BLaER1 treated with 17β-estradiol and CSF1 and Interleukin-3, amounts not matched to agents 10 nM and 100 nM (cell line): ENCODE measurements at regions not wholly inside any gene's neighbourhood (a gene's known extent, or its start where the extent isn't known, plus 50 kb on each side); places are given as distances from the start of the nearest gene placed in this dataset.
A peak's percentile ranks its signal among the peaks of the same experiment; 100 is the strongest.

Experiments used
- H3K27ac ChIP-seq, 11 experiments: shearing (Covaris generic); formaldehyde crosslinking; 2 replicates each; pipeline ENCODE4 v1.8.1; 2022
- H3K27me3 ChIP-seq, 11 experiments: shearing (Covaris generic); formaldehyde crosslinking; 2 replicates each; pipeline ENCODE4 v1.8.1; 2022
- H3K36me3 ChIP-seq, 11 experiments: shearing (Covaris generic); formaldehyde crosslinking; 2 replicates each; pipeline ENCODE4 v1.8.1; 2022
- H3K4me1 ChIP-seq, 10 experiments: shearing (Covaris generic); formaldehyde crosslinking; 2 replicates each; pipeline ENCODE4 v1.8.1; 2022
- H3K4me2 ChIP-seq, 11 experiments: shearing (Covaris generic); formaldehyde crosslinking; 2 replicates each; pipeline ENCODE4 v1.8.1; 2022
- H3K4me3 ChIP-seq, 10 experiments: shearing (Covaris generic); formaldehyde crosslinking; 2 replicates each; pipeline ENCODE4 v1.8.1; 2022
- H3K9ac ChIP-seq, 11 experiments: shearing (Covaris generic); formaldehyde crosslinking; 2 replicates each; pipeline ENCODE4 v1.8.1; 2022
- H3K9me3 ChIP-seq, 11 experiments: shearing (Covaris generic); formaldehyde crosslinking; replicated peaks in 1 of 11; 2 replicates each; pipeline ENCODE4 v1.8.1; 2022
- H4K20me1 ChIP-seq, 11 experiments: shearing (Covaris generic); formaldehyde crosslinking; 2 replicates each; pipeline ENCODE4 v1.8.1; 2022
- Cebpa-rat ChIP-seq, 11 experiments: shearing (Covaris generic); IDR thresholded peaks; 2 replicates each; pipeline ENCODE4 v1.8.1; 2022

DNA sequence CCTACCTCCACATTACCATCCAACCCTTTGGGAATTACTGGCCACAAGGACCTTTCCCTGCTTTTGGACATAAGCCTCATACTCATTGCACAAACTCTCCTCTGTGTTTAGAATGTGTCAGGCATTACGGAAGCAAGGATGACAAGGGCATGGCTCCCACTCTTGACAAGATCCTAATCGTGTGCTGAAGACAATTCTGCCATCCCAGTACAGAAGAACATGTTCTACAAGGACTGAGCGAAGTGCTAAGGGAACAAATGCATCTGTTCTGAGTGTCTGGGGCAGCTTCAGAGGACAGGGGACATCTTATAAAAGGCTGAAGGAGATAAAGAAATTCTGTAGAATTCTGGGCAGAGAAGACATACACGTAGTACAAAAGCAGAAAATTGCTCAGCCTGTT lies 378.5 kb upstream of the CAMK1G start:
- no peak overlapping the region for H3K4me3 ChIP-seq
- H3K4me1 ChIP-seq = peaks cover 6 to 20% (median 14%) of the 10 kb centered on the region in 10 experiments; a peak in 19 of 20 replicates
- H3K27me3 ChIP-seq = peaks cover 0 to 12% (median 7%) of the 10 kb centered on the region in 11 experiments; a peak in 8 of 22 replicates
- no peaks in the 10 kb centered on the region for H4K20me1 ChIP-seq
- no peak overlapping the region for H3K4me2 ChIP-seq
- no peak for TF ChIP-seq Cebpa-rat (IDR thresholded peaks at IDR 0.05)
- H3K36me3 ChIP-seq = no peaks in the 10 kb centered on the region
- no peak overlapping the region for H3K27ac ChIP-seq
- H3K9me3 ChIP-seq = no peaks in the 10 kb centered on the region
- no peak overlapping the region for H3K9ac ChIP-seq

DNA sequence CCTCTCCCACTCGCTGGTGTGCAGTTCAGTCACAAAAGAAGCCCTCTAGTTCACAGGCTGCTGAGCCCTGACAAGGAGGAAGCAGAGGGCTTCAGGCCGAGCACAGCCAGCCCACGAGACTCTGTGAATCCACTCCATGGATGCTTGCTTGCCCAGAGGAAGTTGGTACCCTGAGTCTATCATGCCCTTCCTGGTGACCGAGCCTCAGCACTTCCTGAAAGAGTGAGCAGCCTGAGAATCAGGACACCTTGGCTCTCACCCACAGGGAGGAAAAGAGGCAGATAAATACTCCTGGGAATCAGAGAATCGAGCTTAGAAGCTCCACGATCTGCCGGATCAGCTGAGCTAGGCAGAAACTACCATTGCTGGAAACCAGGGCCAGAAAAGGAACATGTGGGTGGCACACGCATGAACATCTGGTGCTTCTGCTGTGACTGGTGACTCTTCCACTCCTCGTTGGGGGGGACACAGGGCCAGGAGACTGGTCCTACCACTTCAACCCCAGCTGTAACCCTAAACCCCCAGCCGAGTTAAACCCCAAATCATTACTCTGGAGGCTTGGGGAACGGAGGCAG lies 376.3 kb upstream of the CAMK1G start:
- no peaks in the 10 kb centered on the region for H3K36me3 ChIP-seq

DNA sequence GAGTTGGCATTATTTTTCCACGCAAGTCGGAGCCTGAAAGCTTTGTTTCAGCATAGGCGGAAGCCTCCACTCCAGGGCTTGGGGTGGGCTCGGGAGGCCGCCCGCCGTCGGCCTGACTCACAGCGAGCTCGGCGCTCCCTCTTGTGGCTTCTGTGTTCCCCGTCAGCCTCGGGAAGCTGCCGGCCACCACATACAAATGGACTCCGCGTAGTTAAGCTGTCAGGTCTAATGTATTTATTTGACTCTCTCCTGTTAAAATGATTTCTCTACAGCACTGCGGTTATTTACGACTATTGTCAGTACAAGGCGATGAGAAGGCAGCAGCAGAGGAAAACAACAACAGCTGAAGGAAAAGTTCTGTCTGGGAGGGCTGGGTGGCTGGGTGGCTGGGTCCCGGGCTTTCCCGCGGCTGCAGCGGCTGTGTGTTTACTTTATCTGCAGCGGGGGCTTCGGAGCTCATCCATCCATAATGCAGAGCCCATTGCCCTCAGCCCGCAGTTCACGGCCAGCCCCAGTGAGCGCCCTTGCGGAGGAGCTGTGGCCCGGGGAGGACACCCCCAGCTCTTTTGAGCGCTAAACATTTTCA lies 375.7 kb upstream of the CAMK1G start:
- Histone ChIP-seq H3K9me3 (no peaks in the 10 kb centered on the region), H3K9ac (peak overlapping the region in 10 of 11 experiments; percentile 5 to 68 (median 53); a peak in 18 of 22 replicates), H4K20me1 (no peaks in the 10 kb centered on the region), H3K36me3 (no peaks in the 10 kb centered on the region), H3K27me3 (peaks cover 0 to 12% (median 7%) of the 10 kb centered on the region in 11 experiments; a peak in 8 of 22 replicates), H3K27ac (peak overlapping the region; percentile 11 to 76 (median 62); a peak in 19 of 22 replicates), H3K4me1 (peaks cover 6 to 26% (median 14%) of the 10 kb centered on the region in 10 experiments; a peak in 19 of 20 replicates), H3K4me3 (peak overlapping the region in 4 of 10 experiments; percentile 24 to 52 (median 42); a peak in 7 of 20 replicates), H3K4me2 (peak overlapping the region; percentile 63 to 92 (median 79))
- no peak for TF ChIP-seq Cebpa-rat (IDR thresholded peaks at IDR 0.05)

More for the DNA sequence above, 376.3 kb upstream of the CAMK1G start:
- no peaks in the 10 kb centered on the region for H3K9me3 ChIP-seq
- H3K27me3 ChIP-seq = peaks cover 0 to 12% (median 7%) of the 10 kb centered on the region in 11 experiments; a peak in 8 of 22 replicates
- peak overlapping the region in 4 of 10 experiments; percentile 24 to 52 (median 42); a peak in 7 of 20 replicates for H3K4me3 ChIP-seq
- H3K4me2 ChIP-seq = peak overlapping the region; percentile 63 to 92 (median 79)
- H3K4me1 ChIP-seq = peaks cover 6 to 26% (median 14%) of the 10 kb centered on the region in 10 experiments; a peak in 19 of 20 replicates
- peak overlapping the region in 10 of 11 experiments; percentile 5 to 68 (median 53); a peak in 18 of 22 replicates for H3K9ac ChIP-seq
- no peak for TF ChIP-seq Cebpa-rat (IDR thresholded peaks at IDR 0.05)
- no peaks in the 10 kb centered on the region for H4K20me1 ChIP-seq
- peak overlapping the region; percentile 11 to 76 (median 62); a peak in 19 of 22 replicates for H3K27ac ChIP-seq

- Histone ChIP-seq H3K9me3 (peaks cover 0 to 5% (median 0%) of the 10 kb centered on the region in 11 experiments; a peak in 3 of 22 replicates), H3K27ac (no peak overlapping the region), H3K36me3 (no peaks in the 10 kb centered on the region), H3K9ac (0 out of 22 replicates have a peak overlapping the region, but pooled peaks of 1 of the 11 experiments have one; percentile 1), H3K27me3 (peaks cover 0 to 12% (median 7%) of the 10 kb centered on the region in 11 experiments; a peak in 8 of 22 replicates), H3K4me2 (peak overlapping the region in 3 of 11 experiments; percentile 82 to 92 (median 83); a peak in 4 of 22 replicates), H4K20me1 (no peaks in the 10 kb centered on the region), H3K4me3 (no peak overlapping the region), H3K4me1 (peaks cover 6 to 26% (median 14%) of the 10 kb centered on the region in 10 experiments; a peak in 19 of 20 replicates)
- no peak for TF ChIP-seq Cebpa-rat (IDR thresholded peaks at IDR 0.05)
Observed at GRCh38 chr1:209208648-209209047, 374.9 kb upstream of the CAMK1G start.

- H4K20me1 ChIP-seq = no peaks in the 10 kb centered on the region
- H3K9me3 ChIP-seq = peaks cover 0 to 19% (median 8%) of the 10 kb centered on the region in 11 experiments; a peak in 10 of 22 replicates
- no peak overlapping the region for H3K27ac ChIP-seq
- H3K4me3 ChIP-seq = no peak overlapping the region
- H3K4me1 ChIP-seq = peaks cover 0 to 13% (median 0%) of the 10 kb centered on the region in 10 experiments; a peak in 3 of 20 replicates
- H3K36me3 ChIP-seq = no peaks in the 10 kb centered on the region
- no peaks in the 10 kb centered on the region for H3K27me3 ChIP-seq
- no peak overlapping the region for H3K4me2 ChIP-seq
- no peak overlapping the region for H3K9ac ChIP-seq
- no peak for TF ChIP-seq Cebpa-rat (IDR thresholded peaks at IDR 0.05)
Observed at GRCh38 chr1:209213989-209214388, 369.5 kb upstream of the CAMK1G start.

DNA sequence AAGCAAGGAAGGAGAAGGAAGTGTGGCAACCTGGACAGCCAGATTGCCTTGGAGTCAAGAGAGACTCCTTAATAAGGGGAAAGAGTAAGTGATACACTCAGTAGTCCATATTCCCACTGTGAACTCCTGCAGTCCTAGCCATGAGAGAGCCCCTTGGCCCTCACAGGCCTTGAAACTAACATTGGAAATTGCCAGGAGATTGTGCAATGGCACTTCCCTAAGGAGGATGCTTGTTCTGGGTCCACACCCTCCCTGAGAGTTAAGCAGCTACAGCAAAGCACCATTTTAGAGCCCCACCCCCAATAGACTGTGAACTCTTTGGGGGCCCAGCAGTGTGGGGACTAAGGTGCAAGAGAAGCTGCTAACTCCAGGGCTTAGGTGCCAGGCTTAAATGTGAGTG lies 367.7 kb upstream of the CAMK1G start:
- Histone ChIP-seq H3K4me2 (no peak overlapping the region), H3K4me3 (no peak overlapping the region), H3K4me1 (peaks cover 0 to 8% (median 0%) of the 10 kb centered on the region in 10 experiments; a peak in 4 of 20 replicates), H3K27me3 (no peaks in the 10 kb centered on the region), H3K9me3 (peaks cover 0 to 19% (median 8%) of the 10 kb centered on the region in 11 experiments; a peak in 10 of 22 replicates), H3K9ac (no peak overlapping the region), H3K27ac (no peak overlapping the region), H4K20me1 (no peaks in the 10 kb centered on the region), H3K36me3 (no peaks in the 10 kb centered on the region)
- TF ChIP-seq Cebpa-rat (IDR thresholded peaks at IDR 0.05) = 0 out of 22 replicates have a peak, but pooled peaks of 1 of the 11 experiments have one; percentile 8

GRCh38 chr1:209218113-209218512 lies 365.4 kb upstream of the CAMK1G start:
- no peaks in the 10 kb centered on the region for H4K20me1 ChIP-seq
- H3K9me3 ChIP-seq = peaks cover 0 to 19% (median 8%) of the 10 kb centered on the region in 11 experiments; a peak in 10 of 22 replicates
- H3K27me3 ChIP-seq = no peaks in the 10 kb centered on the region
- H3K4me2 ChIP-seq = no peak overlapping the region
- TF ChIP-seq Cebpa-rat (IDR thresholded peaks at IDR 0.05) = no peak
- no peaks in the 10 kb centered on the region for H3K36me3 ChIP-seq
- H3K4me3 ChIP-seq = no peak overlapping the region
- no peak overlapping the region for H3K27ac ChIP-seq
- H3K4me1 ChIP-seq = peaks cover 0 to 8% (median 0%) of the 10 kb centered on the region in 10 experiments; a peak in 2 of 20 replicates
- H3K9ac ChIP-seq = no peak overlapping the region

- H3K27ac ChIP-seq = no peak overlapping the region
- peaks cover 0 to 13% (median 8%) of the 10 kb centered on the region in 11 experiments; a peak in 10 of 22 replicates for H3K9me3 ChIP-seq
- no peaks in the 10 kb centered on the region for H4K20me1 ChIP-seq
- peaks cover 0 to 8% (median 0%) of the 10 kb centered on the region in 10 experiments; a peak in 2 of 20 replicates for H3K4me1 ChIP-seq
- TF ChIP-seq Cebpa-rat (IDR thresholded peaks at IDR 0.05) = no peak
- H3K4me2 ChIP-seq = no peak overlapping the region
- no peaks in the 10 kb centered on the region for H3K27me3 ChIP-seq
- H3K36me3 ChIP-seq = no peaks in the 10 kb centered on the region
- no peak overlapping the region for H3K9ac ChIP-seq
- no peak overlapping the region for H3K4me3 ChIP-seq
Observed at GRCh38 chr1:209218981-209219380, 364.5 kb upstream of the CAMK1G start.
